A673 (cell line): ENCODE measurements at regions not wholly inside any gene's neighbourhood (a gene's known extent, or its start where the extent isn't known, plus 50 kb on each side); places are given as distances from the start of the nearest gene placed in this dataset.

Source experiments
- BruUV-seq: library from RNA; stranded (reverse); fragments of 400-500 nt; replicated peaks from 2 replicates; lab custom pipeline; 2021; lab: Mats Ljungman, UMichigan
- CTCF ChIA-PET: fragments of 300-600 bp; sonication (Branson Sonifier 250); formaldehyde crosslinking; loops from one replicate; lab custom pipeline; 2022; ENCODE audit warnings: antibody characterized with exemption; lab: Charles Lee
- POLR2A ChIA-PET: fragments of 300-600 bp; sonication (Branson Sonifier 250); formaldehyde crosslinking; loops from one replicate; lab custom pipeline; 2022; ENCODE audit warnings: antibody characterized with exemption; ENCODE audit not compliant: low non-redundant PET; lab: Charles Lee
- DNase-seq: peaks from one replicate; pipeline ENCODE4 v3.0.0-alpha.2; 2015; ENCODE audit warnings: low spot score
- H3K27ac ChIP-seq: fragments of 200-600 bp; sonication (generic); 2 replicates; pipeline ENCODE4 v1.5.1; 2016; ENCODE audit warnings: mixed run types, low read depth, mild to moderate bottlenecking, mixed read lengths, antibody characterized with exemption, low read length; ENCODE audit not compliant: poor library complexity, severe bottlenecking
- H3K27me3 ChIP-seq: fragments of 200-600 bp; sonication (generic); replicated peaks from 2 replicates; pipeline ENCODE4 v1.6.1; 2017; ENCODE audit warnings: mixed run types, low read depth, mild to moderate bottlenecking, mixed read lengths, antibody characterized with exemption, low read length; ENCODE audit not compliant: insufficient read depth, poor library complexity
- H3K36me3 ChIP-seq: fragments of 200-600 bp; sonication (generic); 2 replicates; pipeline ENCODE4 v1.6.1; 2016; ENCODE audit warnings: mixed run types, mild to moderate bottlenecking, mixed read lengths, antibody characterized with exemption, low read length; ENCODE audit not compliant: insufficient read depth, poor library complexity, severe bottlenecking
- H3K4me1 ChIP-seq: fragments of 200-600 bp; sonication (generic); 2 replicates; pipeline ENCODE4 v1.6.1; 2017; ENCODE audit warnings: mixed run types, mild to moderate bottlenecking, mixed read lengths, antibody characterized with exemption, low read length; ENCODE audit not compliant: insufficient read depth, poor library complexity, severe bottlenecking
- H3K4me3 ChIP-seq: fragments of 200-600 bp; sonication (generic); 2 replicates; pipeline ENCODE4 v1.5.1; 2016; ENCODE audit warnings: low read depth, mixed run types, mild to moderate bottlenecking, mixed read lengths, low read length; ENCODE audit not compliant: poor library complexity, severe bottlenecking
- H3K9me3 ChIP-seq: fragments of 200-600 bp; sonication (generic); 2 replicates; pipeline ENCODE4 v1.6.1; 2016; ENCODE audit warnings: mixed run types, low read depth, mild to moderate bottlenecking, mixed read lengths, antibody characterized with exemption, low read length; ENCODE audit not compliant: poor library complexity, severe bottlenecking
- CTCF ChIP-seq: fragments of 300-800, 200-600 bp; sonication (generic); conservative IDR thresholded peaks from 2 replicates; pipeline ENCODE4 v1.5.1; 2017; ENCODE audit warnings: low read depth, mild to moderate bottlenecking, antibody characterized with exemption, low read length, moderate library complexity, mixed read lengths
- EZH2 ChIP-seq: fragments of 200-600 bp; sonication (generic); IDR thresholded peaks from 2 replicates; pipeline ENCODE4 v1.6.1; 2017; ENCODE audit warnings: borderline replicate concordance, low read depth, mild to moderate bottlenecking, mixed read lengths, antibody characterized with exemption, low read length; ENCODE audit not compliant: poor library complexity, severe bottlenecking
- intact Hi-C: fragments of 100-400 bp; cut with micrococcal nuclease; formaldehyde crosslinking; loops from one replicate; pipeline ENCODE4 v1.10.0; 2022; ENCODE audit not compliant: unreplicated experiment

DNA sequence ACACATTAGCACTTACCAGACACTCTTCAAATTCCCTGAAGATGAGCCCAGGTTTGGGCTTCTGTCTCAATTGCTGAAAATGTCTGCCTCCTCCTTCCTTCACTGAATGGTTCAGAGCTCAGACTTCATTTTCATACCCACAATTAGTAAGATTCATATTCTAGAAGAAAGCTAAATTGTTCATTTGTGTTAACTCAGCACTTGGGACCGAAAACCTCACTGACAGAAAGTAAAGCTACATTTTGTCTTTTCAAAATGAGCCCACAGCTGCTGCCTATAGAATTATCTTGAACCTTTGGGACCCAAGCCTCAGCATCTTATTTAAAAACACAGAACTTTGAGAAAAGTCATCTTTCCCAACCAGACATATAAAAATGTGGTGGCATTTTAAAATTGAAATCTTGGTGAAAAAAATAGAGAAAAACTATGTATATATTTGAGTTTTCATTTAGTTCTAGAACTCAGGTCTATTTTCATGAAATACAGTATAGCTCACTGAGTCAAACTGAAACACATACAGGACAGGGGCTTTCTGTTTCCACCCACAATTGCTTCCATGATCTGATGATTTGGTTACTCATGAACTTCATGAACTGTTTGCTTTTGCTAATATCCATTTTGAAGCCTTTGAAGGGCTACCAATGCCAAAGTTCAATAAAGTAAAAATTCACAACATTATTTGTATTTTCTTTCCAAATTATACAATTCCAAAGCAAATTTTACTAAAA is 119.1 kb upstream of the PFKP start:
- Histone ChIP-seq H3K4me3 (no peak overlapping the region), H3K27ac (no peak overlapping the region), H3K27me3 (no peaks in the 10 kb centered on the region), H3K36me3 (no peaks in the 10 kb centered on the region), H3K9me3 (no peaks in the 10 kb centered on the region), H3K4me1 (no peaks in the 10 kb centered on the region)
- TF ChIP-seq CTCF (no peak), EZH2 (no peak)
- CTCF ChIA-PET = no interaction called here
- POLR2A ChIA-PET = no interaction called here
- intact Hi-C loops = no loop called here
- no peak for DNase-seq
- BruUV-seq = no TSS peak

DNA sequence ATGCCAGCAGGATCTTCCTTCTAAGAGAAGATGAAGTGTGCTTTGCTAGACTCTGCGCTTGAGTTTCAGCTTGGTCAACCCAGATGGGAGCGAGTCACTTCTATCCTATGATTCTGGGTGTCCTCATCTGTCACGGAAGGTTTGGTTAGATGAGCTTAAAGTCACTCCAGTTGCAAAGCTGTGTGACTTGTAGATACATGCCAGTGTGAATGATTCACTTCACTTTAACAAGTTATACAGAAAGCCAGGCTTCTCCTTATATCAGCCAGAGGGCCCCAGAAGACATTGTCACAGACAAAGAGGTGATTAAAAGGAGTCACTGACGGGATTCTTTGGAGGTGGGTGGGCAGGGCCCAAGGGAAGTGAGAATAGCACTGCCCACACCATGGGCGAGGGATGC is 122.6 kb upstream of the PFKP start:
- BruUV-seq = no TSS peak

GRCh38 chr10:2943932-2944614 is 123.3 kb upstream of the PFKP start:
- no peak overlapping the region for H3K4me3 ChIP-seq
- ChIA-PET CTCF (no interaction called here), POLR2A (no interaction called here)
- H3K27me3 ChIP-seq = peaks cover 3% of the 10 kb centered on the region
- H3K36me3 ChIP-seq = no peaks in the 10 kb centered on the region
- H3K9me3 ChIP-seq = no peaks in the 10 kb centered on the region
- intact Hi-C loops = no loop called here
- H3K4me1 ChIP-seq = no peaks in the 10 kb centered on the region
- no peak overlapping the region for H3K27ac ChIP-seq
- TF ChIP-seq EZH2 (no peak), CTCF (no peak)
- no TSS peak for BruUV-seq
- DNase-seq = no peak

More for the DNA sequence above, 122.6 kb upstream of the PFKP start:
- CTCF ChIA-PET = no interaction called here
- Histone ChIP-seq H3K4me1 (no peaks in the 10 kb centered on the region), H3K27me3 (peaks cover 3% of the 10 kb centered on the region), H3K27ac (no peak overlapping the region), H3K36me3 (no peaks in the 10 kb centered on the region), H3K4me3 (no peak overlapping the region), H3K9me3 (no peaks in the 10 kb centered on the region)
- POLR2A ChIA-PET = no interaction called here
- TF ChIP-seq CTCF = no peak
- TF ChIP-seq EZH2 = no peak
- intact Hi-C loops = no loop called here
- no peak for DNase-seq
